OCI-LY7 (cell line): ENCODE measurements at regions not wholly inside any gene's neighbourhood (a gene's known extent, or its start where the extent isn't known, plus 50 kb on each side); places are given as distances from the start of the nearest gene placed in this dataset.
"Not testable (repeated sequence)": the region's sequence is repeated elsewhere in the genome, so short reads cannot be mapped to it uniquely, and the experiment has no call there.

Source experiments
- BruUV-seq: library from RNA; stranded (reverse); fragments of 400-500 nt; replicated peaks from 2 replicates; lab custom pipeline; 2021; lab: Mats Ljungman, UMichigan
- CTCF ChIA-PET: fragments of 300-600 bp; sonication (Branson Sonifier 250); formaldehyde crosslinking; loops from one replicate; lab custom pipeline; 2022; ENCODE audit warnings: antibody characterized with exemption; ENCODE audit not compliant: unreplicated experiment; lab: Charles Lee
- POLR2A ChIA-PET: fragments of 300-600 bp; sonication (Branson Sonifier 250); formaldehyde crosslinking; loops from one replicate; lab custom pipeline; 2022; ENCODE audit warnings: antibody characterized with exemption; lab: Charles Lee
- DNase-seq: peaks from one replicate; pipeline ENCODE4 v3.0.0-alpha.2; 2015; ENCODE audit warnings: low spot score
- H2AFZ ChIP-seq: fragments of 200-600 bp; sonication (generic), shearing (Covaris generic); 2 replicates; pipeline ENCODE4 v1.6.1; 2014; ENCODE audit warnings: mild to moderate bottlenecking, antibody characterized with exemption, low read length, moderate library complexity
- H3K27ac ChIP-seq: fragments of 200-600 bp; sonication (generic); 2 replicates; pipeline ENCODE4 v1.5.1; 2014; ENCODE audit warnings: mixed run types, low read depth, mild to moderate bottlenecking, moderate library complexity, low read length, inconsistent platforms; ENCODE audit not compliant: poor library complexity, severe bottlenecking
- H3K36me3 ChIP-seq: fragments of 200-600 bp; sonication (generic); 2 replicates; pipeline ENCODE4 v1.6.1; 2014; ENCODE audit warnings: mild to moderate bottlenecking, antibody characterized with exemption, low read length, moderate library complexity, mixed read lengths; ENCODE audit not compliant: insufficient read depth
- H3K4me1 ChIP-seq: fragments of 200-600 bp; sonication (generic); 2 replicates; pipeline ENCODE4 v1.5.1; 2014; ENCODE audit warnings: mild to moderate bottlenecking, low read length; ENCODE audit not compliant: insufficient read depth, poor library complexity, severe bottlenecking
- H3K4me2 ChIP-seq: fragments of 200-600 bp; sonication (generic); 2 replicates; pipeline ENCODE4 v1.6.1; 2014; ENCODE audit warnings: mild to moderate bottlenecking, low read length
- H3K4me3 ChIP-seq: fragments of 200-600 bp; sonication (generic); 2 replicates; pipeline ENCODE4 v1.5.1; 2014; ENCODE audit warnings: mild to moderate bottlenecking, low read depth, low read length; ENCODE audit not compliant: poor library complexity, severe bottlenecking
- H3K79me2 ChIP-seq: fragments of 200-600 bp; sonication (generic); 2 replicates; pipeline ENCODE4 v1.6.1; 2016; ENCODE audit warnings: low read depth, mild to moderate bottlenecking, low read length, moderate library complexity, mixed read lengths; ENCODE audit not compliant: insufficient read depth
- H3K9me2 ChIP-seq: fragments of 200-600 bp; sonication (generic); 2 replicates; pipeline ENCODE4 v1.6.1; 2016; ENCODE audit warnings: mild to moderate bottlenecking, low read length, mixed read lengths; ENCODE audit not compliant: insufficient read depth
- H3K9me3 ChIP-seq: fragments of 200-600 bp; sonication (generic); 2 replicates; pipeline ENCODE4 v1.6.1; 2014; ENCODE audit warnings: mild to moderate bottlenecking, mixed run types, low read length, mixed read lengths
- H4K20me1 ChIP-seq: fragments of 200-600 bp; sonication (generic); 2 replicates; pipeline ENCODE4 v1.6.1; 2014; ENCODE audit warnings: mild to moderate bottlenecking, antibody characterized with exemption, low read length, moderate library complexity, mixed read lengths; ENCODE audit not compliant: insufficient read depth
- EZH2phosphoT487 ChIP-seq: fragments of 200-600 bp; sonication (generic); IDR thresholded peaks from 2 replicates; pipeline ENCODE4 v1.6.1; 2018; ENCODE audit warnings: low read depth, borderline replicate concordance, mild to moderate bottlenecking, mixed run types, antibody characterized with exemption, low read length, moderate library complexity, mixed read lengths
- intact Hi-C: fragments of 100-400 bp; cut with micrococcal nuclease; formaldehyde crosslinking; loops from one replicate; pipeline ENCODE4 v1.10.0; 2022; ENCODE audit not compliant: unreplicated experiment
- TF ChIP-seq, protein P1 (sequence below): fragments of 200-600 bp; sonication (generic); conservative IDR thresholded peaks from 2 replicates; pipeline ENCODE4 v1.5.1; 2014; ENCODE audit warnings: mild to moderate bottlenecking, antibody characterized with exemption, low read length, moderate library complexity, mixed read lengths

GRCh38 chr12:131438881-131439280, 272.0 kb upstream of the SFSWAP start:
- Histone ChIP-seq H4K20me1 (no peaks in the 10 kb centered on the region), H3K36me3 (no peaks in the 10 kb centered on the region), H3K4me3 (no peak overlapping the region), H3K9me3 (no peaks in the 10 kb centered on the region), H3K4me1 (no peaks in the 10 kb centered on the region), H3K9me2 (no peaks in the 10 kb centered on the region), H3K27ac (no peak overlapping the region), H2AFZ (no peak overlapping the region), H3K79me2 (no peaks in the 10 kb centered on the region), H3K4me2 (no peak overlapping the region)
- BruUV-seq: no TSS peak
- ChIA-PET CTCF (no interaction called here), POLR2A (no interaction called here)
- intact Hi-C loops: no loop called here
- no peak for TF ChIP-seq EZH2phosphoT487
- TF ChIP-seq, protein P1, sequence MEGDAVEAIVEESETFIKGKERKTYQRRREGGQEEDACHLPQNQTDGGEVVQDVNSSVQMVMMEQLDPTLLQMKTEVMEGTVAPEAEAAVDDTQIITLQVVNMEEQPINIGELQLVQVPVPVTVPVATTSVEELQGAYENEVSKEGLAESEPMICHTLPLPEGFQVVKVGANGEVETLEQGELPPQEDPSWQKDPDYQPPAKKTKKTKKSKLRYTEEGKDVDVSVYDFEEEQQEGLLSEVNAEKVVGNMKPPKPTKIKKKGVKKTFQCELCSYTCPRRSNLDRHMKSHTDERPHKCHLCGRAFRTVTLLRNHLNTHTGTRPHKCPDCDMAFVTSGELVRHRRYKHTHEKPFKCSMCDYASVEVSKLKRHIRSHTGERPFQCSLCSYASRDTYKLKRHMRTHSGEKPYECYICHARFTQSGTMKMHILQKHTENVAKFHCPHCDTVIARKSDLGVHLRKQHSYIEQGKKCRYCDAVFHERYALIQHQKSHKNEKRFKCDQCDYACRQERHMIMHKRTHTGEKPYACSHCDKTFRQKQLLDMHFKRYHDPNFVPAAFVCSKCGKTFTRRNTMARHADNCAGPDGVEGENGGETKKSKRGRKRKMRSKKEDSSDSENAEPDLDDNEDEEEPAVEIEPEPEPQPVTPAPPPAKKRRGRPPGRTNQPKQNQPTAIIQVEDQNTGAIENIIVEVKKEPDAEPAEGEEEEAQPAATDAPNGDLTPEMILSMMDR: no peak
- DNase-seq: no peak

DNA sequence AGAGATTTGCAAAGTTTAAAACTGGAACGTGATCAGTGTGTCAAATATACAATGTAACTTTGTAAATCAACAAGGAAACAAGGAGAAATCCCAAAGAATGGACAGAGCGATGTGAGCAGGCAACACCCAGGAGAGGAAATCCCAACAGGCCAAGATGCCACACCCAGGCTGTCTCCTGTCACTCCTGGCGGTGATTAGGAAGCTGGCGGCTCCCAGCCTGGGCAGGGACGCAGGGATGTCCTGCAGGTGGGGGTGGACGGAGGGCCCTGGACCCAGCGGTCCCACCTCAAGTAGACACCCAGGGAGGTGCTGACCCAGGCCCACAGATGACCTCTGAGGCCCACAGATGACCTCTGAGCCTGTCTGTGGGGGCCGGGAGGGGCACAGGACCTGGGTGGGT, 271.1 kb upstream of the SFSWAP start:
- H3K9me2 ChIP-seq, H3K4me3 ChIP-seq, H2AFZ ChIP-seq, H3K79me2 ChIP-seq, H3K9me3 ChIP-seq, POLR2A ChIA-PET, DNase-seq, BruUV-seq, H3K4me2 ChIP-seq, H4K20me1 ChIP-seq, intact Hi-C loops, H3K36me3 ChIP-seq, H3K4me1 ChIP-seq, H3K27ac ChIP-seq, CTCF ChIA-PET: not testable (repeated sequence)

DNA sequence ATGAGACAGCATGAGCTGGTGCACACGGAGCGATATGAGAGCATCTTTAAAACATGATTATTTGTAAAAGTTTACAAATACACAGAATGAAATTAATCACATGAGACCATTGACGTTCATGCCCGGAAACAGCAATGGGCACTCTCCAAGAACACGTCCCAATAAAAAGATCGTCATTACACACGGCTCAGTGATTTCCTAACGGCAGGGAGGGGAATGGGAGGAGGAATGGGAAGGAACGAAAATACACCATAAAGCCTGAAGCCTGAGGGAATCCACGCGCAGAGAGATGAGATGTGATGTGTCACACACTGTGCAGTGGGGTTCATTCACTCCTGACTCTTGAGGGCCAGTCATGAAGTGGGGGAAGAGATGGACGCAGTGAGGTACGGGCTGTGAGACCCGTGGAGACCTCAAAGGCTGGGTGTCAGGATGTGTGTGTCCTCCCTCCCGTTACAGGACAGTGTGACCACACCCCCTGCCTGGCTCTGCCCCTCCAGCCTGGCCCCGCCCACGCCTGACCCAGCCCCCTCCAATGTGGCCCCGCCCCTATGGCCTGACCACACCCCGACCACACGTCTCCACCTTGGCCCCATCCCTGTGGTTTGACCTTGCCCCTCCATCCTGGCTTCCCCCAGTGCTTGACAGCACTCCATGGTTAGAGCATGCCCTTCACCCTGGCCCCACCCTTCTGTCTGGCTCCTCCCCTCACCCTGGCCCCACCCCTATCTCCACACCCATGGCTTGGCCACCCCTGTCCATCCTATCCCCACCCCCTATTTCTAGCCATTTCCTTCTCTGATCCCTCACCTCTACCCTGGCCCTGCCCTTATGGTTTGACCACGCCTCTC, 270.5 kb upstream of the SFSWAP start:
- H3K4me2 ChIP-seq, H3K36me3 ChIP-seq, H2AFZ ChIP-seq, CTCF ChIA-PET, H3K4me1 ChIP-seq, POLR2A ChIA-PET, H3K27ac ChIP-seq, H3K4me3 ChIP-seq, DNase-seq, H3K79me2 ChIP-seq, intact Hi-C loops, H3K9me2 ChIP-seq, H4K20me1 ChIP-seq, BruUV-seq, H3K9me3 ChIP-seq: not testable (repeated sequence)
